Stomach (tissue), 4 donors: ENCODE measurements at regions not wholly inside any gene's neighbourhood (a gene's known extent, or its start where the extent isn't known, plus 50 kb on each side); places are given as distances from the start of the nearest gene placed in this dataset.

Experiments used
- EP300 ChIP-seq: sonication (generic); formaldehyde crosslinking; IDR thresholded peaks from one replicate; pipeline ENCODE4 v1.6.1; 2017; ENCODE audit warnings: antibody characterized with exemption
- POLR2A ChIP-seq, 4 donors: fragments of 450-650 bp; IDR thresholded peaks; one replicate each; pipeline ENCODE4 v1.6.1; 2016; ENCODE audit warnings: antibody characterized with exemption in 4 of 4, control low read depth in 2 of 4, mild to moderate bottlenecking in 1 of 4, moderate library complexity in 1 of 4
- TF ChIP-seq, protein P1 (sequence below), 7 experiments: fragments of 450-650 bp in 4 of 7; fragments of 200-600 bp in 3 of 7; sonication (generic) in 3 of 7; IDR thresholded peaks; one replicate each; pipeline ENCODE4 v1.5.1; 2016 to 2019; ENCODE audit warnings: antibody characterized with exemption in 7 of 7, control low read depth in 2 of 7, mild to moderate bottlenecking in 1 of 7

DNA sequence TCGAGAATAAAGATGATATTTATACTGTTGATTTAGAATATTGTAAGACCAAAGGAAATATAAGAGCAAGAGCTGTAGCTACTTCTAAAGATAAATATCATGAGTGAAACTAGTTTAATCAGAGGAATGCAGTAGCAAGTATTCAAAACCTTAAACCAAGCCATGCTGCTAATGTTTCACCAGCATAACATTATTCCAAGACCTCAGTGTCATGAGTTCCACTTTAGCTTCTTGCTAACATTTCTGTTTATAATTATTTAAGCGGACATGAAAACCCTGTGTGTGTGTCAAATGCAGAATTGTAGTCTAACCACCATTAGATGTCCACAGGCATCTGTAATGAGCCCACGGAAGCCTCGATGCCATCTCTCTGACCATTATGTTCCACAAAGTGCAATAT is 752.6 kb upstream of the MARCKS start:
- TF ChIP-seq, protein P1, sequence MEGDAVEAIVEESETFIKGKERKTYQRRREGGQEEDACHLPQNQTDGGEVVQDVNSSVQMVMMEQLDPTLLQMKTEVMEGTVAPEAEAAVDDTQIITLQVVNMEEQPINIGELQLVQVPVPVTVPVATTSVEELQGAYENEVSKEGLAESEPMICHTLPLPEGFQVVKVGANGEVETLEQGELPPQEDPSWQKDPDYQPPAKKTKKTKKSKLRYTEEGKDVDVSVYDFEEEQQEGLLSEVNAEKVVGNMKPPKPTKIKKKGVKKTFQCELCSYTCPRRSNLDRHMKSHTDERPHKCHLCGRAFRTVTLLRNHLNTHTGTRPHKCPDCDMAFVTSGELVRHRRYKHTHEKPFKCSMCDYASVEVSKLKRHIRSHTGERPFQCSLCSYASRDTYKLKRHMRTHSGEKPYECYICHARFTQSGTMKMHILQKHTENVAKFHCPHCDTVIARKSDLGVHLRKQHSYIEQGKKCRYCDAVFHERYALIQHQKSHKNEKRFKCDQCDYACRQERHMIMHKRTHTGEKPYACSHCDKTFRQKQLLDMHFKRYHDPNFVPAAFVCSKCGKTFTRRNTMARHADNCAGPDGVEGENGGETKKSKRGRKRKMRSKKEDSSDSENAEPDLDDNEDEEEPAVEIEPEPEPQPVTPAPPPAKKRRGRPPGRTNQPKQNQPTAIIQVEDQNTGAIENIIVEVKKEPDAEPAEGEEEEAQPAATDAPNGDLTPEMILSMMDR (IDR thresholded peaks at IDR 0.05): no peak
- no peak for TF ChIP-seq EP300
- no peak for TF ChIP-seq POLR2A (IDR thresholded peaks at IDR 0.05)
